OCI-LY3 (cell line): ENCODE measurements at regions not wholly inside any gene's neighbourhood (a gene's known extent, or its start where the extent isn't known, plus 50 kb on each side); places are given as distances from the start of the nearest gene placed in this dataset.

Source experiments
- CTCF ChIP-seq: fragments of 200-600, 300-600 bp; sonication (generic); IDR thresholded peaks from 2 replicates; pipeline ENCODE4 v1.5.1; 2014; ENCODE audit warnings: antibody characterized with exemption, low read length, low read depth
- EZH2phosphoT487 ChIP-seq: fragments of 200-600 bp; shearing (Covaris generic); IDR thresholded peaks from 2 replicates; pipeline ENCODE4 v1.6.1; 2018; ENCODE audit warnings: antibody characterized with exemption, mixed run types, low read depth

- TF ChIP-seq CTCF (no peak), EZH2phosphoT487 (no peak)
Measured at GRCh38 chr1:37393173-37394120, 80.9 kb upstream of the ZC3H12A start.
